ENCODE measurements at regions not wholly inside any gene's neighbourhood (a gene's known extent, or its start where the extent isn't known, plus 50 kb on each side); places are given as distances from the start of the nearest gene placed in this dataset.

DNA sequence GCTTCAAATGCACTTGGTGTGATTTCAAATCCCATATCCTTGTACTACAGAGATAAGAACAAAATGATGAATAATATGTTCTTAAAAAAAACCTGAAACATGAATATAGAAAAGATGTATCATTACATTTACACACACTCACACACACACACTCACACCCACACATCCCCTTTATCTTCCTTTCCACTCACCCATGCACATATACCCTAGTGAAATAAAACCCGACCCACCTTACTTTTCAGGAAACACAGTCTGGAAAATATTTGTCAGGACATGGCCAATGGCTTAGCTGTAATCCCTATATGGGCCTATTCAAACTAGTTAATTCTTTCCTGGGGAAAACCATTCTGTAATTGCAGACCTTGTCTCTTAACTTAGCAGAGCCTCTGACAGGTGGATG, 60.8 kb upstream of the EDN1 start:
- TF ChIP-seq, protein P1, sequence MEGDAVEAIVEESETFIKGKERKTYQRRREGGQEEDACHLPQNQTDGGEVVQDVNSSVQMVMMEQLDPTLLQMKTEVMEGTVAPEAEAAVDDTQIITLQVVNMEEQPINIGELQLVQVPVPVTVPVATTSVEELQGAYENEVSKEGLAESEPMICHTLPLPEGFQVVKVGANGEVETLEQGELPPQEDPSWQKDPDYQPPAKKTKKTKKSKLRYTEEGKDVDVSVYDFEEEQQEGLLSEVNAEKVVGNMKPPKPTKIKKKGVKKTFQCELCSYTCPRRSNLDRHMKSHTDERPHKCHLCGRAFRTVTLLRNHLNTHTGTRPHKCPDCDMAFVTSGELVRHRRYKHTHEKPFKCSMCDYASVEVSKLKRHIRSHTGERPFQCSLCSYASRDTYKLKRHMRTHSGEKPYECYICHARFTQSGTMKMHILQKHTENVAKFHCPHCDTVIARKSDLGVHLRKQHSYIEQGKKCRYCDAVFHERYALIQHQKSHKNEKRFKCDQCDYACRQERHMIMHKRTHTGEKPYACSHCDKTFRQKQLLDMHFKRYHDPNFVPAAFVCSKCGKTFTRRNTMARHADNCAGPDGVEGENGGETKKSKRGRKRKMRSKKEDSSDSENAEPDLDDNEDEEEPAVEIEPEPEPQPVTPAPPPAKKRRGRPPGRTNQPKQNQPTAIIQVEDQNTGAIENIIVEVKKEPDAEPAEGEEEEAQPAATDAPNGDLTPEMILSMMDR (conservative IDR thresholded peaks at IDR 0.05) = no peak
- TF ChIP-seq EZH2 (IDR thresholded peaks at IDR 0.05; ENCODE audit: low read depth) = no peak

Data from PC-9 (cell line).